ENCODE measurements at regions not wholly inside any gene's neighbourhood (a gene's known extent, or its start where the extent isn't known, plus 50 kb on each side); places are given as distances from the start of the nearest gene placed in this dataset.
"Not testable (repeated sequence)": the region's sequence is repeated elsewhere in the genome, so short reads cannot be mapped to it uniquely, and the experiment has no call there.

DNA sequence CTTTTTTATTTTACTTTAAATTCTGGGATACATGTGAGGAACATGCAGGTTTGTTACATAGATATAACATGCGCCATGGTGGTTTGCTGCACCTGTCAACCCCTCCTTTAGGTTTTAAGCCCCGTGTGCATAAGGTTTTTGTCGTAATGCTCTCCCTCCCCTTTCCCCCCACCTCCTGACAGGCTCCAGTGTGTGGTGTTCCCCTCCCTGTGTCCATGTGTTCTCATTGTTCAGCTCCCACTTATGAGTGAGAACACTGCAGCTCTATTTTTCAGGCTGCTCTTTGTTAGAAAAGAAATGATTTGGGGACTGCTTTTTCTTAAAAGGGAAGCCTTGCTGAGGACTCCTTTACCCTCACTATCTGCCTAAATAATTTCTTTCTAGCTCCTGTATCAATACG is 430.2 kb upstream of the TMEM132C start:
- H3K4ac ChIP-seq (replicated peaks; ENCODE audit: insufficient read length, low read depth, low read length); H2AK5ac ChIP-seq (ENCODE audit: low read depth, low read length); H3K23ac ChIP-seq (ENCODE audit: insufficient read length); H4K8ac ChIP-seq (ENCODE audit: extremely low read depth, insufficient read depth, low read length); H2BK120ac ChIP-seq (replicated peaks; ENCODE audit: low read depth, low read length); FAIRE-seq; POLR2A ChIA-PET (ENCODE audit: partially characterized antibody); H2BK5ac ChIP-seq (ENCODE audit: low read depth, low read length); H3K14ac ChIP-seq (ENCODE audit: insufficient read length); H3K79me2 ChIP-seq (ENCODE audit: control insufficient read depth in 1 of 2, insufficient read depth in 2 of 2, low read length in 2 of 2); H3K36me3 ChIP-seq (ENCODE audit: control insufficient read depth in 2 of 4, insufficient read depth in 4 of 4, low read length in 3 of 4); H3K4me3 ChIP-seq (ENCODE audit: extremely low read depth in 1 of 4, insufficient read depth in 2 of 4, low read depth in 3 of 4, low read length in 4 of 4); DNase-seq (ENCODE audit: low read depth in 1 of 2, low spot score in 2 of 2); H3K9me3 ChIP-seq (ENCODE audit: insufficient read depth in 2 of 2, low read depth in 1 of 2, low read length in 1 of 2); H2BK20ac ChIP-seq (ENCODE audit: low read length); H3K56ac ChIP-seq (replicated peaks; ENCODE audit: insufficient read length, low read depth, low read length); H3K9ac ChIP-seq (replicated peaks in 1 of 4; ENCODE audit: extremely low read depth in 1 of 4, low read depth in 3 of 4, low read length in 3 of 4); H2BK12ac ChIP-seq (ENCODE audit: low read depth, low read length); H3K4me1 ChIP-seq (replicated peaks in 1 of 4; ENCODE audit: control insufficient read depth in 3 of 4, insufficient read depth in 4 of 4, low read length in 3 of 4); H3K18ac ChIP-seq (ENCODE audit: extremely low read depth, low read length); H2BK15ac ChIP-seq (ENCODE audit: low read length); H3K23me2 ChIP-seq (ENCODE audit: low read depth, low read length); H4K20me1 ChIP-seq (replicated peaks in 1 of 2; ENCODE audit: control insufficient read depth in 1 of 2, insufficient read depth in 2 of 2, low read length in 2 of 2); H3K27ac ChIP-seq (ENCODE audit: low read depth, low read length); H2AFZ ChIP-seq (ENCODE audit: low read length); H3K4me2 ChIP-seq (ENCODE audit: insufficient read depth in 1 of 2, low read depth in 2 of 2, low read length in 2 of 2); H4K91ac ChIP-seq (replicated peaks; ENCODE audit: insufficient read length, low read length); H3K27me3 ChIP-seq (replicated peaks in 1 of 4; ENCODE audit: control insufficient read depth in 3 of 4, extremely low read depth in 1 of 4, insufficient read depth in 3 of 4, low read length in 3 of 4); H3K79me1 ChIP-seq (ENCODE audit: low read depth, low read length); H4K5ac ChIP-seq (ENCODE audit: insufficient read length, low read depth, low read length): not testable (repeated sequence)
- 91% methylated on average over 4 of the region's 4 CpGs; no CpG with 5 or more reads in 1 of the 2 experiments for WGBS, 2 experiments (ENCODE audit: extremely low coverage in 1 of 2, insufficient coverage in 1 of 2, insufficient read length in 1 of 2, insufficient replicate concordance in 2 of 2, low coverage in 1 of 2, low lambda C conversion rate in 2 of 2, missing lambda C conversion rate in 1 of 2)
- CTCF ChIA-PET (ENCODE audit: partially characterized antibody) = interaction anchor here (0.6 to 1.6 kb wide), 4 partner anchors 10 to 127 kb away, joined by 3 to 5 read pairs (median 3); no protein-coding TSS in a partner anchor
